HepG2 (cell line): ENCODE measurements at regions not wholly inside any gene's neighbourhood (a gene's known extent, or its start where the extent isn't known, plus 50 kb on each side); places are given as distances from the start of the nearest gene placed in this dataset.

Source experiments
- ATAC-seq: fragments of 200-7000 bp; cut with Tn5 transposase; 3 replicates; pipeline ENCODE4 v1.9.1; 2020; ENCODE audit warnings: mild to moderate bottlenecking, moderate library complexity
- BruUV-seq: library from RNA; stranded (reverse); fragments of 400-500 nt; replicated peaks from 2 replicates; lab custom pipeline; 2021; lab: Mats Ljungman, UMichigan
- CTCF ChIA-PET: fragments of 300-600 bp; formaldehyde crosslinking; extraction: SDS; loops from one replicate; lab custom pipeline; 2021; ENCODE audit warnings: low total read pairs, inconsistent platforms, low intra/inter-chr PET ratio; lab: Yijun Ruan, JAX
- POLR2A ChIA-PET: fragments of 350-600 bp; sonication (Branson Sonifier 250); formaldehyde crosslinking; loops from one replicate; lab custom pipeline; 2020; ENCODE audit warnings: antibody characterized with exemption, inconsistent platforms; lab: Yijun Ruan, JAX
- DNase-seq: peaks from one replicate; pipeline ENCODE4 v3.0.0-alpha.2; 2015; ENCODE audit warnings: low spot score
- FAIRE-seq: peaks from 3 replicates; lab custom pipeline; 2011; peaks lifted over from hg19 to GRCh38; lab: Jason Lieb, UNC
- H2AFZ ChIP-seq: one replicate; pipeline ENCODE4 v1.6.1; 2011; ENCODE audit warnings: low read length, inconsistent platforms
- H3K27ac ChIP-seq: fragments of 300-600 bp; 3 replicates; pipeline ENCODE4 v1.8.0; 2011; ENCODE audit warnings: mixed run types, mild to moderate bottlenecking, mixed read lengths, low read length, inconsistent platforms; ENCODE audit not compliant: insufficient read depth; ENCODE audit errors: extremely low read length
- H3K27me3 ChIP-seq, 2 experiments: fragments of 200-600 bp in 1 of 2; 2 replicates in 1 of 2; 3 replicates in 1 of 2; pipeline versions ENCODE4 v1.6.0 to v1.8.0; 2011; ENCODE audit warnings: low read length in 2 of 2, mild to moderate bottlenecking in 2 of 2, moderate library complexity in 2 of 2, inconsistent platforms in 1 of 2; ENCODE audit not compliant: insufficient read depth in 2 of 2, control insufficient read depth in 1 of 2
- H3K36me3 ChIP-seq, 2 experiments: fragments of 200-600 bp in 1 of 2; replicated peaks in 1 of 2; 2 replicates in 1 of 2; 3 replicates in 1 of 2; pipeline versions ENCODE4 v1.5.1 to v1.8.0; 2011; ENCODE audit warnings: low read length in 2 of 2, inconsistent platforms in 1 of 2; ENCODE audit not compliant: insufficient read depth in 2 of 2, control insufficient read depth in 1 of 2
- H3K4me1 ChIP-seq: 2 replicates; pipeline ENCODE4 v1.5.1; 2012; ENCODE audit warnings: low read length, inconsistent platforms; ENCODE audit not compliant: insufficient read depth
- H3K4me2 ChIP-seq: 2 replicates; pipeline ENCODE4 v1.6.0; 2011; ENCODE audit warnings: low read depth, low read length, inconsistent platforms
- H3K4me3 ChIP-seq, 3 experiments: fragments of 200-600 bp in 1 of 3; sonication (generic), shearing (Covaris generic) in 1 of 3; replicated peaks in 1 of 3; 2 replicates each; pipeline ENCODE4 v1.5.1; 2011 to 2016; ENCODE audit warnings: low read length in 3 of 3, inconsistent platforms in 2 of 3, low read depth in 2 of 3, mild to moderate bottlenecking in 2 of 3, control low read depth in 1 of 3, mixed read lengths in 1 of 3; ENCODE audit not compliant: insufficient read depth in 1 of 3
- H3K79me2 ChIP-seq: one replicate; pipeline ENCODE4 v1.6.1; 2011; ENCODE audit warnings: low read length, inconsistent platforms; ENCODE audit not compliant: insufficient read depth
- H3K9ac ChIP-seq: 2 replicates; pipeline ENCODE4 v1.6.0; 2011; ENCODE audit warnings: mild to moderate bottlenecking, low read depth, low read length, inconsistent platforms; ENCODE audit not compliant: insufficient read depth
- H3K9me3 ChIP-seq: 2 replicates; pipeline ENCODE4 v1.5.1; 2012; ENCODE audit warnings: mild to moderate bottlenecking, low read length
- H4K20me1 ChIP-seq: 2 replicates; pipeline ENCODE4 v1.6.0; 2011; ENCODE audit warnings: inconsistent platforms, mild to moderate bottlenecking, low read length, moderate library complexity; ENCODE audit not compliant: insufficient read depth
- MAFK ChIP-seq, 2 experiments: IDR thresholded peaks in 1 of 2; conservative IDR thresholded peaks in 1 of 2; 2 replicates each; pipeline ENCODE4 v1.6.1; 2011; ENCODE audit warnings: improper control_type of control experiment in 2 of 2, low read length in 2 of 2
- RELA ChIP-seq: sonication (generic); formaldehyde crosslinking; IDR thresholded peaks from 2 replicates; pipeline ENCODE4 v1.4.0; 2020; ENCODE audit warnings: missing genetic modification reagents
- SIN3A ChIP-seq: IDR thresholded peaks from 2 replicates; pipeline ENCODE4 v1.6.1; 2011; ENCODE audit warnings: low read depth, mild to moderate bottlenecking, control low read depth, low read length, borderline replicate concordance
- ZFP1 ChIP-seq: IDR thresholded peaks from 2 replicates; pipeline ENCODE4 v1.6.1; 2016
- ZNF230 ChIP-seq: sonication (generic); formaldehyde crosslinking; IDR thresholded peaks from 2 replicates; pipeline ENCODE4 v1.4.0; 2020; ENCODE audit warnings: mild to moderate bottlenecking, missing genetic modification reagents
- ZNF557 ChIP-seq: sonication (generic); formaldehyde crosslinking; IDR thresholded peaks from 2 replicates; pipeline ENCODE4 v1.4.0; 2020; ENCODE audit warnings: missing genetic modification reagents
- ZNF7 ChIP-seq: IDR thresholded peaks from 2 replicates; pipeline ENCODE4 v1.6.1; 2016; ENCODE audit warnings: missing biosample characterization, missing genetic modification reagents
- ZNF75D ChIP-seq: sonication (generic); formaldehyde crosslinking; IDR thresholded peaks from 2 replicates; pipeline ENCODE4 v1.8.1; 2023; ENCODE audit warnings: missing genetic modification reagents, mild to moderate bottlenecking, borderline replicate concordance
- WGBS: methylation state at CpG from one replicate; pipeline ENCODE4 v1.1.6; 2017; ENCODE audit warnings: low lambda C conversion rate; 5-methylcytosine and 5-hydroxymethylcytosine counted together
- in situ Hi-C: cut with HindIII; loops from 2 replicates; pipeline ENCODE4 v1.10.0; 2017; ENCODE audit warnings: low pct_unique_long_range_greater_than_20kb; ENCODE audit not compliant: extremely low pct_ligation_motif_present
- intact Hi-C: fragments of 100-400 bp; cut with micrococcal nuclease; formaldehyde crosslinking; loops from one replicate; pipeline ENCODE4 v1.10.0; 2022; ENCODE audit not compliant: unreplicated experiment
- TF ChIP-seq, protein P1 (sequence below): sonication (generic); formaldehyde crosslinking; IDR thresholded peaks from 2 replicates; pipeline ENCODE4 v1.9.0; 2021; ENCODE audit warnings: missing genetic modification reagents, borderline replicate concordance
- TF ChIP-seq, protein P2 (sequence below): sonication (generic); formaldehyde crosslinking; IDR thresholded peaks from 2 replicates; pipeline ENCODE4 v1.5.0; 2020; ENCODE audit warnings: missing genetic modification reagents
- TF ChIP-seq, protein P3 (sequence below): sonication (generic); formaldehyde crosslinking; IDR thresholded peaks from 2 replicates; pipeline ENCODE4 v1.5.0; 2020; ENCODE audit warnings: mild to moderate bottlenecking, missing genetic modification reagents
- TF ChIP-seq, protein P4 (sequence below): sonication (generic); formaldehyde crosslinking; IDR thresholded peaks from 2 replicates; pipeline ENCODE4 v1.4.0; 2020; ENCODE audit warnings: missing genetic modification reagents, borderline replicate concordance
- TF ChIP-seq, protein P5 (sequence below): sonication (generic); formaldehyde crosslinking; IDR thresholded peaks from 2 replicates; pipeline ENCODE4 v1.5.1; 2020; ENCODE audit warnings: missing genetic modification reagents, mild to moderate bottlenecking, borderline replicate concordance

DNA sequence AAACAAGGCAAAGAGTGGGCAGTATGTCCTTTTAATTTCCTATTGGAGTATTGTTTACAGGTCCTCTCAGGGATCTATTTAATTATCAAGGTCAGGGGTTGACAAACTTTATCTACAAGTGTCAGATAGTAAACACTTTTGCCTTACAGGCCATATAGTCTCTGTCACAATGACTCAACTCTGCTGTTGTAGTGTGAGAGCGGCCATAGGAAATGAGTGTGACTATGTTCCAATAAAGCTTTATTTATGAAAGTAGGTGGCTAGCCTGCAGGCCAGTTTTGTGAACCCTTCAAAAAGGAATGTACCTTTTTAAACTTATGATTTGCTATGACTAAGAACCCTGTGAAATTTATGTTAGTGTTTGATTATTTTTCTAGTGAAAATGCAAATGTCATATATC lies 156.1 kb downstream of the GPAT3 start (continued):
- TF ChIP-seq, protein P1, sequence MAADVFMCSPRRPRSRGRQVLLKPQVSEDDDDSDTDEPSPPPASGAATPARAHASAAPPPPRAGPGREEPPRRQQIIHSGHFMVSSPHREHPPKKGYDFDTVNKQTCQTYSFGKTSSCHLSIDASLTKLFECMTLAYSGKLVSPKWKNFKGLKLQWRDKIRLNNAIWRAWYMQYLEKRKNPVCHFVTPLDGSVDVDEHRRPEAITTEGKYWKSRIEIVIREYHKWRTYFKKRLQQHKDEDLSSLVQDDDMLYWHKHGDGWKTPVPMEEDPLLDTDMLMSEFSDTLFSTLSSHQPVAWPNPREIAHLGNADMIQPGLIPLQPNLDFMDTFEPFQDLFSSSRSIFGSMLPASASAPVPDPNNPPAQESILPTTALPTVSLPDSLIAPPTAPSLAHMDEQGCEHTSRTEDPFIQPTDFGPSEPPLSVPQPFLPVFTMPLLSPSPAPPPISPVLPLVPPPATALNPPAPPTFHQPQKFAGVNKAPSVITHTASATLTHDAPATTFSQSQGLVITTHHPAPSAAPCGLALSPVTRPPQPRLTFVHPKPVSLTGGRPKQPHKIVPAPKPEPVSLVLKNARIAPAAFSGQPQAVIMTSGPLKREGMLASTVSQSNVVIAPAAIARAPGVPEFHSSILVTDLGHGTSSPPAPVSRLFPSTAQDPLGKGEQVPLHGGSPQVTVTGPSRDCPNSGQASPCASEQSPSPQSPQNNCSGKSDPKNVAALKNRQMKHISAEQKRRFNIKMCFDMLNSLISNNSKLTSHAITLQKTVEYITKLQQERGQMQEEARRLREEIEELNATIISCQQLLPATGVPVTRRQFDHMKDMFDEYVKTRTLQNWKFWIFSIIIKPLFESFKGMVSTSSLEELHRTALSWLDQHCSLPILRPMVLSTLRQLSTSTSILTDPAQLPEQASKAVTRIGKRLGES (CRISPR knock-in tag), result no peak

DNA sequence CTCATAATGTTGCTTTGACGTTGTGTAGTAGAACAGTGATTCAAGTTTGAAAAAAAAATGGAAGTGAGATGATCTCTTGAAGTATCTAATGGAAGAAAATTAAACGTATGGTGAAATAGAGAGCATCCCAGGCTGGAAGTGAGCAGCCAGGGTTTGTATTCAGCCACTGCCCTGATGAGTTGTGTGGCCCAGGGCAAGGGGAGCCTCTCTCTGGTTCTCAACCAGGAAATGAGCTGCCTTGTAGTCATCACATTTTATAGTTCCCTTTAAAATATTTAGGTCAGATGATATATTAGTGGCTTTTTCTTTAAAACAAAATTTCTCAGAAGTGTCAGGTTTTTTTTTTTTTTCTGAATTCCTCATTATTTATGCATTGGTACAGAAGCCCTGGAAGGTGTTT lies 150.3 kb downstream of the GPAT3 start:
- H3K36me3 ChIP-seq, result no peaks in the 10 kb centered on the region
- H2AFZ ChIP-seq, result no peak overlapping the region
- H3K27ac ChIP-seq, result no peak overlapping the region
- 0 out of 5 replicates have a peak, but pooled peaks cover 0 to 3% of the 10 kb centered on the region in 2 experiments for H3K27me3 ChIP-seq
- no peaks in the 10 kb centered on the region for H4K20me1 ChIP-seq
- 2% methylated on average over 2 of the region's 2 CpGs for WGBS
- no peaks in the 10 kb centered on the region for H3K79me2 ChIP-seq
- BruUV-seq, result no TSS peak
- ATAC-seq, result no peak
- H3K4me3 ChIP-seq, result no peak overlapping the region
- FAIRE-seq, result no peak
- ChIA-PET POLR2A (no interaction called here), CTCF (no interaction called here)
- no peak overlapping the region for H3K4me2 ChIP-seq
- intact Hi-C loops (no loop called here), in situ Hi-C loops (no loop called here)
- no peak for DNase-seq
- H3K4me1 ChIP-seq, result no peaks in the 10 kb centered on the region
- H3K9me3 ChIP-seq, result no peaks in the 10 kb centered on the region
- no peak overlapping the region for H3K9ac ChIP-seq
- no peak for TF ChIP-seq ZNF557 (CRISPR knock-in tag)
- no peak for TF ChIP-seq ZFP1 (CRISPR knock-in tag)
- TF ChIP-seq, protein P2, sequence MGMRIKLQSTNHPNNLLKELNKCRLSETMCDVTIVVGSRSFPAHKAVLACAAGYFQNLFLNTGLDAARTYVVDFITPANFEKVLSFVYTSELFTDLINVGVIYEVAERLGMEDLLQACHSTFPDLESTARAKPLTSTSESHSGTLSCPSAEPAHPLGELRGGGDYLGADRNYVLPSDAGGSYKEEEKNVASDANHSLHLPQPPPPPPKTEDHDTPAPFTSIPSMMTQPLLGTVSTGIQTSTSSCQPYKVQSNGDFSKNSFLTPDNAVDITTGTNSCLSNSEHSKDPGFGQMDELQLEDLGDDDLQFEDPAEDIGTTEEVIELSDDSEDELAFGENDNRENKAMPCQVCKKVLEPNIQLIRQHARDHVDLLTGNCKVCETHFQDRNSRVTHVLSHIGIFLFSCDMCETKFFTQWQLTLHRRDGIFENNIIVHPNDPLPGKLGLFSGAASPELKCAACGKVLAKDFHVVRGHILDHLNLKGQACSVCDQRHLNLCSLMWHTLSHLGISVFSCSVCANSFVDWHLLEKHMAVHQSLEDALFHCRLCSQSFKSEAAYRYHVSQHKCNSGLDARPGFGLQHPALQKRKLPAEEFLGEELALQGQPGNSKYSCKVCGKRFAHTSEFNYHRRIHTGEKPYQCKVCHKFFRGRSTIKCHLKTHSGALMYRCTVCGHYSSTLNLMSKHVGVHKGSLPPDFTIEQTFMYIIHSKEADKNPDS, result no peak
- TF ChIP-seq, protein P3, sequence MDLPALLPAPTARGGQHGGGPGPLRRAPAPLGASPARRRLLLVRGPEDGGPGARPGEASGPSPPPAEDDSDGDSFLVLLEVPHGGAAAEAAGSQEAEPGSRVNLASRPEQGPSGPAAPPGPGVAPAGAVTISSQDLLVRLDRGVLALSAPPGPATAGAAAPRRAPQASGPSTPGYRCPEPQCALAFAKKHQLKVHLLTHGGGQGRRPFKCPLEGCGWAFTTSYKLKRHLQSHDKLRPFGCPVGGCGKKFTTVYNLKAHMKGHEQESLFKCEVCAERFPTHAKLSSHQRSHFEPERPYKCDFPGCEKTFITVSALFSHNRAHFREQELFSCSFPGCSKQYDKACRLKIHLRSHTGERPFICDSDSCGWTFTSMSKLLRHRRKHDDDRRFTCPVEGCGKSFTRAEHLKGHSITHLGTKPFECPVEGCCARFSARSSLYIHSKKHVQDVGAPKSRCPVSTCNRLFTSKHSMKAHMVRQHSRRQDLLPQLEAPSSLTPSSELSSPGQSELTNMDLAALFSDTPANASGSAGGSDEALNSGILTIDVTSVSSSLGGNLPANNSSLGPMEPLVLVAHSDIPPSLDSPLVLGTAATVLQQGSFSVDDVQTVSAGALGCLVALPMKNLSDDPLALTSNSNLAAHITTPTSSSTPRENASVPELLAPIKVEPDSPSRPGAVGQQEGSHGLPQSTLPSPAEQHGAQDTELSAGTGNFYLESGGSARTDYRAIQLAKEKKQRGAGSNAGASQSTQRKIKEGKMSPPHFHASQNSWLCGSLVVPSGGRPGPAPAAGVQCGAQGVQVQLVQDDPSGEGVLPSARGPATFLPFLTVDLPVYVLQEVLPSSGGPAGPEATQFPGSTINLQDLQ, result no peak
- no peak for TF ChIP-seq MAFK (conservative IDR thresholded peaks at IDR 0.05 in 1 of 2, IDR thresholded peaks at IDR 0.05 in 1 of 2; ENCODE audit: low read length in 2 of 2)
- no peak for TF ChIP-seq ZNF230 (CRISPR knock-in tag)
- TF ChIP-seq RELA, result no peak
- TF ChIP-seq ZNF75D, result no peak
- no peak for TF ChIP-seq ZNF7
- TF ChIP-seq, protein P4, sequence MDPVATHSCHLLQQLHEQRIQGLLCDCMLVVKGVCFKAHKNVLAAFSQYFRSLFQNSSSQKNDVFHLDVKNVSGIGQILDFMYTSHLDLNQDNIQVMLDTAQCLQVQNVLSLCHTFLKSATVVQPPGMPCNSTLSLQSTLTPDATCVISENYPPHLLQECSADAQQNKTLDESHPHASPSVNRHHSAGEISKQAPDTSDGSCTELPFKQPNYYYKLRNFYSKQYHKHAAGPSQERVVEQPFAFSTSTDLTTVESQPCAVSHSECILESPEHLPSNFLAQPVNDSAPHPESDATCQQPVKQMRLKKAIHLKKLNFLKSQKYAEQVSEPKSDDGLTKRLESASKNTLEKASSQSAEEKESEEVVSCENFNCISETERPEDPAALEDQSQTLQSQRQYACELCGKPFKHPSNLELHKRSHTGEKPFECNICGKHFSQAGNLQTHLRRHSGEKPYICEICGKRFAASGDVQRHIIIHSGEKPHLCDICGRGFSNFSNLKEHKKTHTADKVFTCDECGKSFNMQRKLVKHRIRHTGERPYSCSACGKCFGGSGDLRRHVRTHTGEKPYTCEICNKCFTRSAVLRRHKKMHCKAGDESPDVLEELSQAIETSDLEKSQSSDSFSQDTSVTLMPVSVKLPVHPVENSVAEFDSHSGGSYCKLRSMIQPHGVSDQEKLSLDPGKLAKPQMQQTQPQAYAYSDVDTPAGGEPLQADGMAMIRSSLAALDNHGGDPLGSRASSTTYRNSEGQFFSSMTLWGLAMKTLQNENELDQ (CRISPR knock-in tag), result no peak
- TF ChIP-seq SIN3A, result no peak
- TF ChIP-seq, protein P5, sequence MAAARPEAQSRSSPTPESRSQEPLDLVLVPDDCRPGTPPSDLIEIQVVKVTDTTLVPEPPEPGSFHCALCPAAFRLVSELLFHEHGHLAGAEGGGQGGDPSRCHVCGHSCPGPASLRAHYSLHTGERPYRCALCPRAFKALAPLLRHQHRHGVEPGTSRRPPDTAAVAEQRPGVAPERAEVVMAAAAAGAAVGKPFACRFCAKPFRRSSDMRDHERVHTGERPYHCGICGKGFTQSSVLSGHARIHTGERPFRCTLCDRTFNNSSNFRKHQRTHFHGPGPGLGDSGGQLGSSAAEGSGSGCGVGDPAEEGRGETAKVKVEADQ, result no peak
